Mesenchymal stem cell (in vitro differentiated cells and primary cell): ENCODE measurements at regions not wholly inside any gene's neighbourhood (a gene's known extent, or its start where the extent isn't known, plus 50 kb on each side); places are given as distances from the start of the nearest gene placed in this dataset.
A peak's percentile ranks its signal among the peaks of the same experiment; 100 is the strongest.

ENCODE experiments used
- DNase-seq: peaks from one replicate; pipeline ENCODE4 v3.0.0-alpha.2; 2013
- H2AFZ ChIP-seq: one replicate; pipeline ENCODE4 v1.6.1; 2013; ENCODE audit warnings: low read depth, mild to moderate bottlenecking, control low read depth, inconsistent platforms, low read length, moderate library complexity
- H2AK5ac ChIP-seq: 2 replicates; pipeline ENCODE4 v1.6.1; 2013; ENCODE audit warnings: low read length, moderate library complexity, mild to moderate bottlenecking, inconsistent platforms; ENCODE audit not compliant: severe bottlenecking
- H2BK120ac ChIP-seq: one replicate; pipeline ENCODE4 v1.6.1; 2013; ENCODE audit warnings: low read depth, mild to moderate bottlenecking, inconsistent platforms, low read length, moderate library complexity
- H2BK12ac ChIP-seq, 2 experiments: one replicate each; pipeline ENCODE4 v1.6.1; 2013; ENCODE audit warnings: inconsistent platforms in 2 of 2, low read length in 2 of 2, mild to moderate bottlenecking in 2 of 2, moderate library complexity in 2 of 2, control low read depth in 1 of 2
- H2BK15ac ChIP-seq: one replicate; pipeline ENCODE4 v1.6.1; 2013; ENCODE audit warnings: mild to moderate bottlenecking, low read depth, inconsistent platforms; ENCODE audit not compliant: poor library complexity, severe bottlenecking
- H2BK5ac ChIP-seq: 2 replicates; pipeline ENCODE4 v1.6.1; 2013; ENCODE audit warnings: low read depth, mild to moderate bottlenecking, low read length, control low read depth, inconsistent platforms; ENCODE audit not compliant: poor library complexity, severe bottlenecking
- H3K14ac ChIP-seq, 2 experiments: one replicate each; pipeline ENCODE4 v1.6.1; 2013; ENCODE audit warnings: inconsistent platforms in 2 of 2, low read length in 2 of 2, control low read depth in 1 of 2, mild to moderate bottlenecking in 1 of 2, moderate library complexity in 1 of 2
- H3K18ac ChIP-seq, 2 experiments: one replicate each; pipeline ENCODE4 v1.6.1; 2013; ENCODE audit warnings: inconsistent platforms in 2 of 2, low read length in 2 of 2, control low read depth in 1 of 2, low read depth in 1 of 2, mild to moderate bottlenecking in 1 of 2
- H3K23ac ChIP-seq, 2 experiments: one replicate each; pipeline ENCODE4 v1.6.1; 2013; ENCODE audit warnings: inconsistent platforms in 2 of 2, low read length in 2 of 2, mild to moderate bottlenecking in 2 of 2, moderate library complexity in 2 of 2, control low read depth in 1 of 2
- H3K27ac ChIP-seq: 2 replicates; pipeline ENCODE4 v1.5.1; 2013; ENCODE audit warnings: mild to moderate bottlenecking, moderate library complexity, low read length, control low read depth, inconsistent platforms; ENCODE audit not compliant: poor library complexity, severe bottlenecking
- H3K27me3 ChIP-seq, 2 experiments: 2 replicates each; pipeline versions ENCODE4 v1.6.1 to v1.7.0; 2013; ENCODE audit warnings: low read length in 2 of 2, mild to moderate bottlenecking in 2 of 2, moderate library complexity in 2 of 2, control low read depth in 1 of 2, inconsistent platforms in 1 of 2; ENCODE audit not compliant: control insufficient read depth in 1 of 2, insufficient read depth in 1 of 2
- H3K36me3 ChIP-seq, 2 experiments: 2 replicates each; pipeline versions ENCODE4 v1.6.1 to v1.7.0; 2013; ENCODE audit warnings: low read length in 2 of 2, control low read depth in 1 of 2, inconsistent platforms in 1 of 2, low read depth in 1 of 2, mild to moderate bottlenecking in 1 of 2; ENCODE audit not compliant: insufficient read depth in 2 of 2, control insufficient read depth in 1 of 2
- H3K4ac ChIP-seq, 2 experiments: one replicate each; pipeline ENCODE4 v1.6.1; 2013; ENCODE audit warnings: inconsistent platforms in 2 of 2, low read length in 2 of 2, mild to moderate bottlenecking in 2 of 2, moderate library complexity in 2 of 2, control low read depth in 1 of 2, low read depth in 1 of 2
- H3K4me1 ChIP-seq: 2 replicates; pipeline ENCODE4 v1.6.1; 2013; ENCODE audit warnings: low read depth, low read length, control low read depth; ENCODE audit not compliant: control insufficient read depth, insufficient read depth
- H3K4me2 ChIP-seq: 2 replicates; pipeline ENCODE4 v1.6.1; 2013; ENCODE audit warnings: low read length, mild to moderate bottlenecking, inconsistent platforms; ENCODE audit not compliant: poor library complexity, severe bottlenecking
- H3K4me3 ChIP-seq, 2 experiments: 2 replicates each; pipeline versions ENCODE4 v1.5.1 to v1.7.0; 2013; ENCODE audit warnings: low read length in 2 of 2, mild to moderate bottlenecking in 2 of 2, control low read depth in 1 of 2, low read depth in 1 of 2; ENCODE audit not compliant: insufficient read depth in 1 of 2
- H3K79me1 ChIP-seq: replicated peaks from 2 replicates; pipeline ENCODE4 v1.6.1; 2013; ENCODE audit warnings: mild to moderate bottlenecking, control low read depth, low read length, inconsistent platforms; ENCODE audit not compliant: poor library complexity, severe bottlenecking
- H3K9ac ChIP-seq: 2 replicates; pipeline ENCODE4 v1.7.0; 2013; ENCODE audit warnings: mild to moderate bottlenecking, low read length, moderate library complexity
- H3K9me3 ChIP-seq: 2 replicates; pipeline ENCODE4 v1.7.0; 2013; ENCODE audit warnings: mild to moderate bottlenecking, low read length; ENCODE audit not compliant: control insufficient read depth
- H4K8ac ChIP-seq: one replicate; pipeline ENCODE4 v1.6.1; 2013; ENCODE audit warnings: inconsistent platforms, mild to moderate bottlenecking, low read length, moderate library complexity
- H4K91ac ChIP-seq: one replicate; pipeline ENCODE4 v1.6.1; 2013; ENCODE audit warnings: mild to moderate bottlenecking, low read length, inconsistent platforms
- WGBS: methylation state at CpG from one replicate; pipeline ENCODE4 v1.1.7; 2013; ENCODE audit warnings: mixed read lengths; 5-methylcytosine and 5-hydroxymethylcytosine counted together

GRCh38 chr4:43992552-43992951, 456.1 kb downstream of the KCTD8 start:
- Histone ChIP-seq H2BK120ac (no peak overlapping the region), H3K18ac (no peak overlapping the region), H3K4ac (no peak overlapping the region), H4K91ac (no peak overlapping the region), H3K9ac (no peak overlapping the region), H2BK5ac (no peak overlapping the region), H2AFZ (no peak overlapping the region), H3K27me3 (no peaks in the 10 kb centered on the region), H3K9me3 (no peaks in the 10 kb centered on the region), H3K27ac (no peak overlapping the region), H3K4me1 (peaks cover 3% of the 10 kb centered on the region), H3K36me3 (no peaks in the 10 kb centered on the region), H2BK15ac (no peak overlapping the region), H3K23ac (no peak overlapping the region), H3K4me3 (no peak overlapping the region), H2AK5ac (no peak overlapping the region), H3K14ac (no peak overlapping the region), H4K8ac (no peak overlapping the region), H2BK12ac (no peak overlapping the region), H3K4me2 (no peak overlapping the region), H3K79me1 (no peaks in the 10 kb centered on the region)
- WGBS = 35% methylated on average over 3 of the region's 3 CpGs
- no peak for DNase-seq

- WGBS = 64% methylated on average over 2 of the region's 2 CpGs
- H3K23ac ChIP-seq = no peak overlapping the region
- no peaks in the 10 kb centered on the region for H3K36me3 ChIP-seq
- no peak overlapping the region for H3K14ac ChIP-seq
- no peak overlapping the region for H2AFZ ChIP-seq
- no peaks in the 10 kb centered on the region for H3K27me3 ChIP-seq
- H2BK5ac ChIP-seq = no peak overlapping the region
- no peak overlapping the region for H2AK5ac ChIP-seq
- no peak overlapping the region for H2BK120ac ChIP-seq
- no peak overlapping the region for H3K4ac ChIP-seq
- no peak overlapping the region for H3K4me3 ChIP-seq
- H3K4me1 ChIP-seq = peaks cover 3% of the 10 kb centered on the region
- no peak overlapping the region for H3K9ac ChIP-seq
- no peak overlapping the region for H3K27ac ChIP-seq
- no peak overlapping the region for H3K18ac ChIP-seq
- H2BK12ac ChIP-seq = no peak overlapping the region
- H3K4me2 ChIP-seq = no peak overlapping the region
- H4K91ac ChIP-seq = no peak overlapping the region
- no peak overlapping the region for H4K8ac ChIP-seq
- H3K79me1 ChIP-seq = no peaks in the 10 kb centered on the region
- peak; percentile 1 for DNase-seq
- H2BK15ac ChIP-seq = no peak overlapping the region
- H3K9me3 ChIP-seq = no peaks in the 10 kb centered on the region
Measured at GRCh38 chr4:43993196-43993902, 455.3 kb downstream of the KCTD8 start.

- Histone ChIP-seq H3K4me2 (no peak overlapping the region), H3K4me3 (no peak overlapping the region), H2BK5ac (no peak overlapping the region), H3K9me3 (no peaks in the 10 kb centered on the region), H2BK120ac (no peak overlapping the region), H2BK15ac (no peak overlapping the region), H4K91ac (no peak overlapping the region), H3K27me3 (no peaks in the 10 kb centered on the region), H3K36me3 (no peaks in the 10 kb centered on the region), H3K79me1 (no peaks in the 10 kb centered on the region), H3K14ac (no peak overlapping the region), H3K23ac (no peak overlapping the region), H3K4ac (no peak overlapping the region), H3K9ac (no peak overlapping the region), H4K8ac (no peak overlapping the region), H2AK5ac (no peak overlapping the region), H3K18ac (no peak overlapping the region), H3K27ac (no peak overlapping the region), H2AFZ (no peak overlapping the region), H2BK12ac (no peak overlapping the region), H3K4me1 (no peaks in the 10 kb centered on the region)
- WGBS = no CpG with 5 or more reads among the region's 1 CpG
- DNase-seq = no peak
Measured at GRCh38 chr4:43999669-44000068, 448.9 kb downstream of the KCTD8 start.

- no peaks in the 10 kb centered on the region for H3K4me1 ChIP-seq
- no peak overlapping the region for H3K4ac ChIP-seq
- no peak overlapping the region for H3K4me3 ChIP-seq
Measured at GRCh38 chr4:44002368-44002767, 446.2 kb downstream of the KCTD8 start.

More at GRCh38 chr4:44002368-44002767, 446.2 kb downstream of the KCTD8 start:
- Histone ChIP-seq H3K4me2 (no peak overlapping the region), H3K36me3 (no peaks in the 10 kb centered on the region), H3K27me3 (no peaks in the 10 kb centered on the region), H4K91ac (no peak overlapping the region), H3K9me3 (no peaks in the 10 kb centered on the region), H2BK12ac (no peak overlapping the region), H2AFZ (no peak overlapping the region), H3K79me1 (no peaks in the 10 kb centered on the region), H3K23ac (no peak overlapping the region), H2BK15ac (no peak overlapping the region), H4K8ac (no peak overlapping the region), H2BK120ac (no peak overlapping the region), H2BK5ac (no peak overlapping the region), H2AK5ac (no peak overlapping the region), H3K14ac (no peak overlapping the region), H3K18ac (no peak overlapping the region), H3K9ac (no peak overlapping the region), H3K27ac (no peak overlapping the region)
- WGBS = 76% methylated on average over 4 of the region's 5 CpGs
- no peak for DNase-seq
